ENCODE measurements at regions not wholly inside any gene's neighbourhood (a gene's known extent, or its start where the extent isn't known, plus 50 kb on each side); places are given as distances from the start of the nearest gene placed in this dataset.

DNA sequence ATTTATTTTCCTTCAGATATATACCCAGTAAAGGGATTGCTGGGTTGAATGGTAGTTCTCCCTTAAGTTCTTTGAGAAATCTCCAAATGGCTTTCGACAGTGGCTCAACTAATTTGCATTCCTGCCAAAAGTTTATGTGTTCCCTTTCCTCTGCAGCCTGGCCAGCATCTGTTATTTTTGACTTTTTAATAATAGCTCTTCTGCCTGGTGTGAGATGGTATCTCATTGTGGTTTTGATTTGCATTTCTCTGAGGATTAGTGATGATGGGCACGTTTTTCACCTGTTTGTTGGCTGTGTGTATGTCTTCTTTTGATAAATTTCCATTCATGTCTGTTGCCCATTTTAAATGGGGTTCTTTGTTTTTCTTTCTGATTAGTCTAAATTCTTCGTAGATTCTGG is 375.2 kb downstream of the UBE2NL start:
- TF ChIP-seq, protein P1, sequence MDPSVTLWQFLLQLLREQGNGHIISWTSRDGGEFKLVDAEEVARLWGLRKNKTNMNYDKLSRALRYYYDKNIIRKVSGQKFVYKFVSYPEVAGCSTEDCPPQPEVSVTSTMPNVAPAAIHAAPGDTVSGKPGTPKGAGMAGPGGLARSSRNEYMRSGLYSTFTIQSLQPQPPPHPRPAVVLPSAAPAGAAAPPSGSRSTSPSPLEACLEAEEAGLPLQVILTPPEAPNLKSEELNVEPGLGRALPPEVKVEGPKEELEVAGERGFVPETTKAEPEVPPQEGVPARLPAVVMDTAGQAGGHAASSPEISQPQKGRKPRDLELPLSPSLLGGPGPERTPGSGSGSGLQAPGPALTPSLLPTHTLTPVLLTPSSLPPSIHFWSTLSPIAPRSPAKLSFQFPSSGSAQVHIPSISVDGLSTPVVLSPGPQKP (CRISPR knock-in tag; IDR thresholded peaks at IDR 0.05), result no peak
- TF ChIP-seq VEZF1 (CRISPR knock-in tag; IDR thresholded peaks at IDR 0.05), result no peak
- TF ChIP-seq ATF1 (CRISPR knock-in tag; IDR thresholded peaks at IDR 0.05), result no peak
- no peak for TF ChIP-seq ATF1 (tag; IDR thresholded peaks at IDR 0.05)
- TF ChIP-seq, protein P2, sequence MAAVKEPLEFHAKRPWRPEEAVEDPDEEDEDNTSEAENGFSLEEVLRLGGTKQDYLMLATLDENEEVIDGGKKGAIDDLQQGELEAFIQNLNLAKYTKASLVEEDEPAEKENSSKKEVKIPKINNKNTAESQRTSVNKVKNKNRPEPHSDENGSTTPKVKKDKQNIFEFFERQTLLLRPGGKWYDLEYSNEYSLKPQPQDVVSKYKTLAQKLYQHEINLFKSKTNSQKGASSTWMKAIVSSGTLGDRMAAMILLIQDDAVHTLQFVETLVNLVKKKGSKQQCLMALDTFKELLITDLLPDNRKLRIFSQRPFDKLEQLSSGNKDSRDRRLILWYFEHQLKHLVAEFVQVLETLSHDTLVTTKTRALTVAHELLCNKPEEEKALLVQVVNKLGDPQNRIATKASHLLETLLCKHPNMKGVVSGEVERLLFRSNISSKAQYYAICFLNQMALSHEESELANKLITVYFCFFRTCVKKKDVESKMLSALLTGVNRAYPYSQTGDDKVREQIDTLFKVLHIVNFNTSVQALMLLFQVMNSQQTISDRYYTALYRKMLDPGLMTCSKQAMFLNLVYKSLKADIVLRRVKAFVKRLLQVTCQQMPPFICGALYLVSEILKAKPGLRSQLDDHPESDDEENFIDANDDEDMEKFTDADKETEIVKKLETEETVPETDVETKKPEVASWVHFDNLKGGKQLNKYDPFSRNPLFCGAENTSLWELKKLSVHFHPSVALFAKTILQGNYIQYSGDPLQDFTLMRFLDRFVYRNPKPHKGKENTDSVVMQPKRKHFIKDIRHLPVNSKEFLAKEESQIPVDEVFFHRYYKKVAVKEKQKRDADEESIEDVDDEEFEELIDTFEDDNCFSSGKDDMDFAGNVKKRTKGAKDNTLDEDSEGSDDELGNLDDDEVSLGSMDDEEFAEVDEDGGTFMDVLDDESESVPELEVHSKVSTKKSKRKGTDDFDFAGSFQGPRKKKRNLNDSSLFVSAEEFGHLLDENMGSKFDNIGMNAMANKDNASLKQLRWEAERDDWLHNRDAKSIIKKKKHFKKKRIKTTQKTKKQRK (IDR thresholded peaks at IDR 0.05; ENCODE audit: borderline replicate concordance, low read depth, low read length), result no peak
- no peak for TF ChIP-seq TAF1 (IDR thresholded peaks at IDR 0.05; ENCODE audit: control insufficient read depth, extremely low read depth, insufficient read depth, low read length, severe bottlenecking)
- TF ChIP-seq, protein P3, sequence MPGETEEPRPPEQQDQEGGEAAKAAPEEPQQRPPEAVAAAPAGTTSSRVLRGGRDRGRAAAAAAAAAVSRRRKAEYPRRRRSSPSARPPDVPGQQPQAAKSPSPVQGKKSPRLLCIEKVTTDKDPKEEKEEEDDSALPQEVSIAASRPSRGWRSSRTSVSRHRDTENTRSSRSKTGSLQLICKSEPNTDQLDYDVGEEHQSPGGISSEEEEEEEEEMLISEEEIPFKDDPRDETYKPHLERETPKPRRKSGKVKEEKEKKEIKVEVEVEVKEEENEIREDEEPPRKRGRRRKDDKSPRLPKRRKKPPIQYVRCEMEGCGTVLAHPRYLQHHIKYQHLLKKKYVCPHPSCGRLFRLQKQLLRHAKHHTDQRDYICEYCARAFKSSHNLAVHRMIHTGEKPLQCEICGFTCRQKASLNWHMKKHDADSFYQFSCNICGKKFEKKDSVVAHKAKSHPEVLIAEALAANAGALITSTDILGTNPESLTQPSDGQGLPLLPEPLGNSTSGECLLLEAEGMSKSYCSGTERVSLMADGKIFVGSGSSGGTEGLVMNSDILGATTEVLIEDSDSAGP (CRISPR knock-in tag; IDR thresholded peaks at IDR 0.05), result no peak
